Stomach (tissue), 8 donors: ENCODE measurements at regions not wholly inside any gene's neighbourhood (a gene's known extent, or its start where the extent isn't known, plus 50 kb on each side); places are given as distances from the start of the nearest gene placed in this dataset.
A peak's percentile ranks its signal among the peaks of the same experiment; 100 is the strongest.

Experiments
- DNase-seq, 2 donors: peaks; one replicate each; pipeline versions ENCODE4 v3.0.0 to v3.0.0-alpha.2; 2013 to 2019
- H3K27ac ChIP-seq, 5 donors: fragments of 200-600 bp in 4 of 5; sonication (generic) in 4 of 5; one replicate each; pipeline ENCODE4 v1.5.1; 2013 to 2019; ENCODE audit warnings: mild to moderate bottlenecking in 1 of 5, moderate library complexity in 1 of 5
- H3K27me3 ChIP-seq, 3 donors: fragments of 200-600 bp; sonication (generic); one replicate each; pipeline ENCODE4 v1.5.1; 2017 to 2019; ENCODE audit warnings: mixed run types in 1 of 3
- H3K36me3 ChIP-seq, 4 donors: fragments of 200-600 bp; sonication (generic); 1 replicate in 3 of 4; 2 replicates in 1 of 4; pipeline ENCODE4 v1.5.1; 2016 to 2019
- H3K4me1 ChIP-seq, 4 donors: fragments of 200-600 bp; sonication (generic); one replicate each; pipeline ENCODE4 v1.5.1; 2016 to 2019
- H3K4me3 ChIP-seq, 4 donors: fragments of 200-600 bp; sonication (generic) in 3 of 4; one replicate each; pipeline ENCODE4 v1.5.1; 2016 to 2019; ENCODE audit warnings: mild to moderate bottlenecking in 1 of 4
- H3K9me3 ChIP-seq, 4 donors: fragments of 200-600 bp; sonication (generic); one replicate each; pipeline ENCODE4 v1.5.1; 2016 to 2019
- CTCF ChIP-seq, 7 experiments: fragments of 450-650 bp in 4 of 7; fragments of 200-600 bp in 3 of 7; sonication (generic) in 3 of 7; IDR thresholded peaks; one replicate each; pipeline ENCODE4 v1.5.1; 2016 to 2019; ENCODE audit warnings: antibody characterized with exemption in 7 of 7, control low read depth in 2 of 7, mild to moderate bottlenecking in 1 of 7
- EP300 ChIP-seq: sonication (generic); formaldehyde crosslinking; IDR thresholded peaks from one replicate; pipeline ENCODE4 v1.6.1; 2017; ENCODE audit warnings: antibody characterized with exemption
- POLR2A ChIP-seq, 4 donors: fragments of 450-650 bp; IDR thresholded peaks; one replicate each; pipeline ENCODE4 v1.6.1; 2016; ENCODE audit warnings: antibody characterized with exemption in 4 of 4, control low read depth in 2 of 4, mild to moderate bottlenecking in 1 of 4, moderate library complexity in 1 of 4
- POLR2AphosphoS5 ChIP-seq, 3 donors: sonication (generic); formaldehyde crosslinking; IDR thresholded peaks; one replicate each; pipeline ENCODE4 v1.6.1; 2016; ENCODE audit warnings: antibody characterized with exemption in 3 of 3
- WGBS, 5 donors: extraction: QIAGEN DNeasy Blood & Tissue Kit in 3 of 5; methylation state at CpG; one replicate each; pipeline versions ENCODE4 v1.1.5 to v1.1.7; 2013 to 2018; 5-methylcytosine and 5-hydroxymethylcytosine counted together
- intact Hi-C: fragments of 100-400 bp; cut with DNase I; formaldehyde crosslinking; loops from one replicate; pipeline ENCODE4 v1.15.1; 2023; ENCODE audit warnings: low total_unique reads
- donor health status: healthy with polysubstance abuse.
- donor health status: Bipolar disorder and iron deficiency.
- donor health status: healthy.

GRCh38 chr1:198933515-198934222 lies 294.8 kb downstream of the PTPRC start:
- Histone ChIP-seq H3K27me3 (no peaks in the 10 kb centered on the region), H3K9me3 (no peaks in the 10 kb centered on the region), H3K27ac (no peak overlapping the region), H3K4me1 (peaks cover 0 to 33% (median 15%) of the 10 kb centered on the region in 4 donors), H3K4me3 (no peak overlapping the region), H3K36me3 (no peaks in the 10 kb centered on the region)
- intact Hi-C loops = no loop called here
- no peak for DNase-seq
- 55 to 79% (median 62%) methylated on average over 5 of the region's 5 CpGs for WGBS, 5 donors
- TF ChIP-seq CTCF (IDR thresholded peaks at IDR 0.05) = no peak
- no peak for TF ChIP-seq EP300
- no peak for TF ChIP-seq POLR2A (IDR thresholded peaks at IDR 0.05)
- no peak for TF ChIP-seq POLR2AphosphoS5 (IDR thresholded peaks at IDR 0.05)

- H3K27me3 ChIP-seq = no peaks in the 10 kb centered on the region
- no peaks in the 10 kb centered on the region for H3K36me3 ChIP-seq
- H3K4me1 ChIP-seq = peaks cover 0 to 33% (median 15%) of the 10 kb centered on the region in 4 donors
- peak overlapping the region in 2 of 4 donors; percentile 39 to 41 for H3K4me3 ChIP-seq
- DNase-seq = no peak
- 58 to 70% (median 64%) methylated on average over 2 of the region's 2 CpGs for WGBS, 5 donors
- H3K27ac ChIP-seq = peak overlapping the region in 3 of 5 donors; percentile 27 to 81 (median 68)
- no peak for TF ChIP-seq POLR2A (IDR thresholded peaks at IDR 0.05)
- no peak for TF ChIP-seq CTCF (IDR thresholded peaks at IDR 0.05)
- no peak for TF ChIP-seq POLR2AphosphoS5 (IDR thresholded peaks at IDR 0.05)
- no peak for TF ChIP-seq EP300
- intact Hi-C loops = no loop called here
- H3K9me3 ChIP-seq = no peaks in the 10 kb centered on the region
These were observed 295.6 kb downstream of the PTPRC start for GRCh38 chr1:198934426-198934825.

GRCh38 chr1:198934901-198935305 lies 296.1 kb downstream of the PTPRC start:
- H3K27ac ChIP-seq = peak overlapping the region in 4 of 5 donors; percentile 27 to 81 (median 64)
- no peak for TF ChIP-seq POLR2A (IDR thresholded peaks at IDR 0.05)
- no peak for TF ChIP-seq EP300
- no peak for TF ChIP-seq POLR2AphosphoS5 (IDR thresholded peaks at IDR 0.05)
- no peak for TF ChIP-seq CTCF (IDR thresholded peaks at IDR 0.05)
- intact Hi-C loops = no loop called here

GRCh38 chr1:198935306-198935921 lies 296.6 kb downstream of the PTPRC start:
- Histone ChIP-seq H3K27ac (peak overlapping the region in 4 of 5 donors; percentile 68 to 81 (median 74)), H3K9me3 (no peaks in the 10 kb centered on the region), H3K4me3 (peak overlapping the region; percentile 1 to 47 (median 40)), H3K27me3 (no peaks in the 10 kb centered on the region), H3K36me3 (no peaks in the 10 kb centered on the region), H3K4me1 (peaks cover 0 to 33% (median 15%) of the 10 kb centered on the region in 4 donors)
- WGBS, 5 donors = 1 to 7% (median 3%) methylated on average over 9 of the region's 9 CpGs
- no peak for TF ChIP-seq POLR2A (IDR thresholded peaks at IDR 0.05)
- intact Hi-C loops = no loop called here
- peak; percentile 69 to 96 for DNase-seq

More at GRCh38 chr1:198934901-198935305, 296.1 kb downstream of the PTPRC start:
- Histone ChIP-seq H3K4me1 (peaks cover 0 to 33% (median 15%) of the 10 kb centered on the region in 4 donors), H3K36me3 (no peaks in the 10 kb centered on the region), H3K4me3 (peak overlapping the region; percentile 1 to 47 (median 40)), H3K9me3 (no peaks in the 10 kb centered on the region), H3K27me3 (no peaks in the 10 kb centered on the region)
- DNase-seq = peak in 1 of 2 donors; percentile 77
- WGBS, 5 donors = 5 to 23% (median 11%) methylated on average over 6 of the region's 6 CpGs
